ENCODE measurements at regions not wholly inside any gene's neighbourhood (a gene's known extent, or its start where the extent isn't known, plus 50 kb on each side); places are given as distances from the start of the nearest gene placed in this dataset.

GRCh38 chr3:71849681-71850080, 64.7 kb upstream of the PROK2 start:
- no peak for TF ChIP-seq CTCF (IDR thresholded peaks at IDR 0.05)
- TF ChIP-seq JUND (IDR thresholded peaks at IDR 0.05): no peak
- TF ChIP-seq CHD2 (IDR thresholded peaks at IDR 0.05; ENCODE audit: low read length, partially characterized antibody): no peak
- TF ChIP-seq IRF3 (IDR thresholded peaks at IDR 0.05; ENCODE audit: low read depth, low read length): no peak
- no peak for TF ChIP-seq TEAD4 (IDR thresholded peaks at IDR 0.05; ENCODE audit: borderline replicate concordance, insufficient read depth)
- TF ChIP-seq RAD21 (IDR thresholded peaks at IDR 0.05; ENCODE audit: low read length): no peak
- no peak for TF ChIP-seq GABPA (IDR thresholded peaks at IDR 0.05; ENCODE audit: low read depth)
- TF ChIP-seq EP300 (IDR thresholded peaks at IDR 0.05; ENCODE audit: borderline replicate concordance in 1 of 2, low read depth in 1 of 2, low read length in 1 of 2): no peak
